ENCODE measurements at regions not wholly inside any gene's neighbourhood (a gene's known extent, or its start where the extent isn't known, plus 50 kb on each side); places are given as distances from the start of the nearest gene placed in this dataset.

GRCh38 chr22:40111451-40111850 is 66.3 kb upstream of the TNRC6B start:
- Histone ChIP-seq H3K4me3 (ENCODE audit: low read depth, low read length) (no peak overlapping the region), H3K36me3 (ENCODE audit: control insufficient read depth, insufficient read depth, low read length) (no peaks in the 10 kb centered on the region), H3K27me3 (ENCODE audit: control insufficient read depth, insufficient read depth, low read length) (no peaks in the 10 kb centered on the region; the same call in 1 of the 2 replicates)
- POLR2A ChIA-PET: no interaction called here
- DNase-seq (ENCODE audit: low read depth): no peak
- CTCF ChIA-PET: no interaction called here
- no peak for TF ChIP-seq CTCF (IDR thresholded peaks at IDR 0.05; ENCODE audit: insufficient read depth, low read depth, low read length)

- no peaks in the 10 kb centered on the region; the same call in 1 of the 2 replicates for H3K27me3 ChIP-seq (ENCODE audit: control insufficient read depth, insufficient read depth, low read length)
- CTCF ChIA-PET: no interaction called here
- H3K36me3 ChIP-seq (ENCODE audit: control insufficient read depth, insufficient read depth, low read length): no peaks in the 10 kb centered on the region
- POLR2A ChIA-PET: no interaction called here
- TF ChIP-seq CTCF (IDR thresholded peaks at IDR 0.05; ENCODE audit: insufficient read depth, low read depth, low read length): no peak
- DNase-seq (ENCODE audit: low read depth): no peak
- H3K4me3 ChIP-seq (ENCODE audit: low read depth, low read length): no peak overlapping the region
Measured at GRCh38 chr22:40112595-40112994, 65.1 kb upstream of the TNRC6B start.

GRCh38 chr22:40113696-40114095 is 64.0 kb upstream of the TNRC6B start:
- TF ChIP-seq CTCF (IDR thresholded peaks at IDR 0.05; ENCODE audit: insufficient read depth, low read depth, low read length): no peak
- POLR2A ChIA-PET: no interaction called here
- Histone ChIP-seq H3K27me3 (ENCODE audit: control insufficient read depth, insufficient read depth, low read length) (no peaks in the 10 kb centered on the region; the same call in 1 of the 2 replicates), H3K4me3 (ENCODE audit: low read depth, low read length) (no peak overlapping the region), H3K36me3 (ENCODE audit: control insufficient read depth, insufficient read depth, low read length) (no peaks in the 10 kb centered on the region)
- CTCF ChIA-PET: no interaction called here
- no peak for DNase-seq (ENCODE audit: low read depth)

GRCh38 chr22:40114411-40114810 is 63.3 kb upstream of the TNRC6B start:
- DNase-seq (ENCODE audit: low read depth): no peak
- no peaks in the 10 kb centered on the region; the same call in 1 of the 2 replicates for H3K27me3 ChIP-seq (ENCODE audit: control insufficient read depth, insufficient read depth, low read length)
- no peak overlapping the region for H3K4me3 ChIP-seq (ENCODE audit: low read depth, low read length)
- TF ChIP-seq CTCF (IDR thresholded peaks at IDR 0.05; ENCODE audit: insufficient read depth, low read depth, low read length): no peak
- ChIA-PET POLR2A (no interaction called here), CTCF (no interaction called here)
- H3K36me3 ChIP-seq (ENCODE audit: control insufficient read depth, insufficient read depth, low read length): no peaks in the 10 kb centered on the region; the same call in 1 of the 2 replicates

- H3K27me3 ChIP-seq (ENCODE audit: control insufficient read depth, insufficient read depth, low read length): no peaks in the 10 kb centered on the region
- ChIA-PET CTCF (interaction anchor here (1.0 to 2.0 kb wide), 2 partner anchors 11 to 20 kb away, joined by 3 to 8 read pairs; no protein-coding TSS in a partner anchor), POLR2A (no interaction called here)
- no peak for DNase-seq (ENCODE audit: low read depth)
- H3K4me3 ChIP-seq (ENCODE audit: low read depth, low read length): no peak overlapping the region
- no peak for TF ChIP-seq CTCF (IDR thresholded peaks at IDR 0.05; ENCODE audit: insufficient read depth, low read depth, low read length)
- no peaks in the 10 kb centered on the region; the same call in 1 of the 2 replicates for H3K36me3 ChIP-seq (ENCODE audit: control insufficient read depth, insufficient read depth, low read length)
Measured at GRCh38 chr22:40116496-40117200, 61.1 kb upstream of the TNRC6B start.

Data from BJ (cell line).